Sigmoid colon (tissue), 6 donors: ENCODE measurements at regions not wholly inside any gene's neighbourhood (a gene's known extent, or its start where the extent isn't known, plus 50 kb on each side); places are given as distances from the start of the nearest gene placed in this dataset.

Experiments used
- DNase-seq: peaks from one replicate; pipeline ENCODE4 v3.0.0-alpha.2; 2019
- H3K27ac ChIP-seq, 4 donors: fragments of 200-600 bp; sonication (generic); one replicate each; pipeline ENCODE4 v1.5.1; 2016 to 2019; ENCODE audit warnings: mild to moderate bottlenecking in 1 of 4
- H3K27me3 ChIP-seq, 3 donors: fragments of 200-600 bp; sonication (generic); one replicate each; pipeline ENCODE4 v1.5.1; 2019; ENCODE audit warnings: mild to moderate bottlenecking in 1 of 3
- H3K36me3 ChIP-seq, 4 donors: fragments of 200-600 bp; sonication (generic); one replicate each; pipeline ENCODE4 v1.5.1; 2016 to 2019
- H3K4me1 ChIP-seq, 4 donors: fragments of 200-600 bp; sonication (generic); one replicate each; pipeline ENCODE4 v1.5.1; 2017 to 2019
- H3K4me3 ChIP-seq, 4 donors: fragments of 200-600 bp; sonication (generic); one replicate each; pipeline ENCODE4 v1.5.1; 2017 to 2019; ENCODE audit warnings: mild to moderate bottlenecking in 2 of 4, moderate library complexity in 1 of 4
- H3K9me3 ChIP-seq, 4 donors: fragments of 200-600 bp in 3 of 4; sonication (generic) in 3 of 4; one replicate each; pipeline versions ENCODE4 v1.5.1 to v1.6.1; 2013 to 2019
- EP300 ChIP-seq, 4 donors: sonication (generic); formaldehyde crosslinking; IDR thresholded peaks; one replicate each; pipeline ENCODE4 v1.6.1; 2017; ENCODE audit warnings: antibody characterized with exemption in 4 of 4
- POLR2A ChIP-seq, 2 donors: fragments of 450-650 bp; IDR thresholded peaks; one replicate each; pipeline ENCODE4 v1.6.1; 2016; ENCODE audit warnings: antibody characterized with exemption in 2 of 2, mild to moderate bottlenecking in 2 of 2, moderate library complexity in 2 of 2
- POLR2AphosphoS5 ChIP-seq, 4 donors: sonication (generic); formaldehyde crosslinking; IDR thresholded peaks; one replicate each; pipeline ENCODE4 v1.6.1; 2017; ENCODE audit warnings: antibody characterized with exemption in 4 of 4
- WGBS, 2 donors: extraction: QIAGEN DNeasy Blood & Tissue Kit; methylation state at CpG; one replicate each; pipeline ENCODE4 v1.1.7; 2013; 5-methylcytosine and 5-hydroxymethylcytosine counted together
- intact Hi-C: fragments of 100-400 bp; cut with DNase I; formaldehyde crosslinking; loops from one replicate; pipeline ENCODE4 v1.15.1; 2023
- TF ChIP-seq, protein P1 (sequence below), 4 experiments: fragments of 450-650 bp in 3 of 4; fragments of 200-600 bp in 1 of 4; IDR thresholded peaks; one replicate each; pipeline ENCODE4 v1.5.1; 2016 to 2019; ENCODE audit warnings: antibody characterized with exemption in 4 of 4, mild to moderate bottlenecking in 3 of 4, moderate library complexity in 2 of 4
- donor health status: healthy with polysubstance abuse.
- donor health status: healthy.

- Histone ChIP-seq H3K4me3 (no peak overlapping the region), H3K27me3 (no peaks in the 10 kb centered on the region), H3K27ac (no peak overlapping the region), H3K4me1 (no peaks in the 10 kb centered on the region), H3K36me3 (no peaks in the 10 kb centered on the region), H3K9me3 (no peaks in the 10 kb centered on the region)
- 77 to 78% methylated on average over 3 of the region's 3 CpGs for WGBS, 2 donors
- DNase-seq: no peak
- intact Hi-C loops: no loop called here
- no peak for TF ChIP-seq EP300 (IDR thresholded peaks at IDR 0.05)
- no peak for TF ChIP-seq POLR2A (IDR thresholded peaks at IDR 0.05)
- TF ChIP-seq, protein P1, sequence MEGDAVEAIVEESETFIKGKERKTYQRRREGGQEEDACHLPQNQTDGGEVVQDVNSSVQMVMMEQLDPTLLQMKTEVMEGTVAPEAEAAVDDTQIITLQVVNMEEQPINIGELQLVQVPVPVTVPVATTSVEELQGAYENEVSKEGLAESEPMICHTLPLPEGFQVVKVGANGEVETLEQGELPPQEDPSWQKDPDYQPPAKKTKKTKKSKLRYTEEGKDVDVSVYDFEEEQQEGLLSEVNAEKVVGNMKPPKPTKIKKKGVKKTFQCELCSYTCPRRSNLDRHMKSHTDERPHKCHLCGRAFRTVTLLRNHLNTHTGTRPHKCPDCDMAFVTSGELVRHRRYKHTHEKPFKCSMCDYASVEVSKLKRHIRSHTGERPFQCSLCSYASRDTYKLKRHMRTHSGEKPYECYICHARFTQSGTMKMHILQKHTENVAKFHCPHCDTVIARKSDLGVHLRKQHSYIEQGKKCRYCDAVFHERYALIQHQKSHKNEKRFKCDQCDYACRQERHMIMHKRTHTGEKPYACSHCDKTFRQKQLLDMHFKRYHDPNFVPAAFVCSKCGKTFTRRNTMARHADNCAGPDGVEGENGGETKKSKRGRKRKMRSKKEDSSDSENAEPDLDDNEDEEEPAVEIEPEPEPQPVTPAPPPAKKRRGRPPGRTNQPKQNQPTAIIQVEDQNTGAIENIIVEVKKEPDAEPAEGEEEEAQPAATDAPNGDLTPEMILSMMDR (IDR thresholded peaks at IDR 0.05): no peak
- TF ChIP-seq POLR2AphosphoS5 (IDR thresholded peaks at IDR 0.05): no peak
These were observed 117.5 kb downstream of the POU4F1 start for GRCh38 chr13:78485803-78486202.

GRCh38 chr13:78478183-78478582, 125.2 kb downstream of the POU4F1 start:
- no peak for DNase-seq
- H3K4me1 ChIP-seq: no peaks in the 10 kb centered on the region
- no peak overlapping the region for H3K4me3 ChIP-seq
- TF ChIP-seq POLR2A (IDR thresholded peaks at IDR 0.05): no peak
- no peak for TF ChIP-seq POLR2AphosphoS5 (IDR thresholded peaks at IDR 0.05)
- no peak for TF ChIP-seq EP300 (IDR thresholded peaks at IDR 0.05)
- TF ChIP-seq, protein P1 (IDR thresholded peaks at IDR 0.05): no peak
- H3K27ac ChIP-seq: no peak overlapping the region
- no peaks in the 10 kb centered on the region for H3K9me3 ChIP-seq
- 56 to 74% methylated on average over 1 of the region's 1 CpG for WGBS, 2 donors
- H3K36me3 ChIP-seq: no peaks in the 10 kb centered on the region
- intact Hi-C loops: no loop called here
- H3K27me3 ChIP-seq: no peaks in the 10 kb centered on the region

DNA sequence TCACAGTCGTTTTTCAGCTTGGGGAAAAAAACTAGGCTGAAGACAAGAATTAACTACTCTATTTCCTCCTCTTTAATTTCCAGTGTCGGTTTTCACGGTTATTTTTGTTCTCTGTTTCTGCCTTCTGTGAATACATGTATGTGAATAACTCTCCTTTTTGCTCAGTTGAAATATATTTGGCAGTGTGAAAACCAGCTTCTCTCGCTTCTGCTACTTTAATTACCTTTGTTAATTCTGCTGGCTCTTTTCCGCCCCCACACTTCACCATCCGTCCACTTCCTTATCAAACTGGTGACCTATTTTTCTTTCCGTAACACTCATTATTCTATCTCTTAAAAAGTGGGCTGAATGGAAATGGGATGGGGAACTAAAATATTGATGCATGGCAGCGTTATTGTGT, 126.4 kb downstream of the POU4F1 start:
- Histone ChIP-seq H3K9me3 (no peaks in the 10 kb centered on the region), H3K27ac (no peak overlapping the region), H3K27me3 (no peaks in the 10 kb centered on the region), H3K36me3 (no peaks in the 10 kb centered on the region), H3K4me1 (no peaks in the 10 kb centered on the region), H3K4me3 (no peak overlapping the region)
- WGBS, 2 donors: 76 to 78% methylated on average over 8 of the region's 8 CpGs
- no peak for DNase-seq
- TF ChIP-seq POLR2A (IDR thresholded peaks at IDR 0.05) (no peak), EP300 (IDR thresholded peaks at IDR 0.05) (no peak), POLR2AphosphoS5 (IDR thresholded peaks at IDR 0.05) (no peak)
- TF ChIP-seq, protein P1 (IDR thresholded peaks at IDR 0.05): no peak
- intact Hi-C loops: no loop called here

- no peaks in the 10 kb centered on the region for H3K36me3 ChIP-seq
- 84 to 85% methylated on average over 2 of the region's 2 CpGs for WGBS, 2 donors
- no peak overlapping the region for H3K27ac ChIP-seq
- no peaks in the 10 kb centered on the region for H3K27me3 ChIP-seq
- H3K4me3 ChIP-seq: no peak overlapping the region
- TF ChIP-seq POLR2AphosphoS5 (IDR thresholded peaks at IDR 0.05) (no peak), POLR2A (IDR thresholded peaks at IDR 0.05) (no peak), EP300 (IDR thresholded peaks at IDR 0.05) (no peak)
- TF ChIP-seq, protein P1 (IDR thresholded peaks at IDR 0.05): no peak
- no peak for DNase-seq
- intact Hi-C loops: no loop called here
- H3K9me3 ChIP-seq: no peaks in the 10 kb centered on the region
- H3K4me1 ChIP-seq: no peaks in the 10 kb centered on the region
These were observed 134.7 kb downstream of the POU4F1 start for GRCh38 chr13:78468621-78469020.

DNA sequence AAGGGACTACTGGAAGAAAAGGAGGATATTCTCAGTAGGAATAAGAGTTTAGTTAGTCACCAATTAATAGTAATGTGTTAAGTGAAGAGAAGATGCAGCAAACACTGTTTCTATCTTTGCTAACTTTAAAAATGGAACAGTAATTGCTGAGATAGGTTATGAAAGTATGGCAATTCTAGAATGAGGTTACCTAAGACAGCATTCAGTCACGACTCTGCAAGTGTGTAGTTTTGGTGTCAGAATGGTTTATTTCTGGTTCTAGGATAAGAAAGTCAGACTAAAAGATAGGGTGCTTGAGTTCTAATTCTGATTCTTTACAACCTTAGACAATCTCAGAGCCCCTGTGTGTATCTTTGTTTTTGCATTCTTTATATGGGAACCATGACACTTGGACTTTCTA, 138.1 kb downstream of the POU4F1 start:
- H3K27ac ChIP-seq: no peak overlapping the region
- H3K4me1 ChIP-seq: no peaks in the 10 kb centered on the region
- no peaks in the 10 kb centered on the region for H3K36me3 ChIP-seq
- no peak for TF ChIP-seq EP300 (IDR thresholded peaks at IDR 0.05)
- TF ChIP-seq POLR2AphosphoS5 (IDR thresholded peaks at IDR 0.05): no peak
- TF ChIP-seq, protein P1 (IDR thresholded peaks at IDR 0.05): no peak
- no peak for TF ChIP-seq POLR2A (IDR thresholded peaks at IDR 0.05)
- intact Hi-C loops: no loop called here
- no peak overlapping the region for H3K4me3 ChIP-seq
- H3K9me3 ChIP-seq: no peaks in the 10 kb centered on the region
- H3K27me3 ChIP-seq: no peaks in the 10 kb centered on the region
- WGBS, 2 donors: 65 to 68% methylated on average over 1 of the region's 1 CpG
- DNase-seq: no peak
